Keratinocyte (primary cell): ENCODE measurements at regions not wholly inside any gene's neighbourhood (a gene's known extent, or its start where the extent isn't known, plus 50 kb on each side); places are given as distances from the start of the nearest gene placed in this dataset.

Experiments used
- DNase-seq: peaks from one replicate; pipeline ENCODE4 v3.0.0-alpha.2; 2011; ENCODE audit warnings: low read depth, missing footprints, low spot score
- FAIRE-seq: peaks from 2 replicates; lab custom pipeline; 2011; peaks lifted over from hg19 to GRCh38; lab: Jason Lieb, UNC
- H2AFZ ChIP-seq: 2 replicates; pipeline ENCODE4 v1.6.0; 2012; ENCODE audit warnings: low read length, control low read depth, inconsistent platforms; ENCODE audit not compliant: control insufficient read depth
- H3K27ac ChIP-seq: 2 replicates; pipeline ENCODE4 v1.5.1; 2011; ENCODE audit warnings: low read length; ENCODE audit not compliant: control insufficient read depth, insufficient read depth
- H3K27me3 ChIP-seq: 3 replicates; pipeline ENCODE4 v1.6.0; 2011; ENCODE audit warnings: low read length; ENCODE audit not compliant: control insufficient read depth, insufficient read depth; ENCODE audit errors: extremely low read depth
- H3K36me3 ChIP-seq, 2 experiments: 2 replicates in 1 of 2; 3 replicates in 1 of 2; pipeline ENCODE4 v1.5.1; 2011; ENCODE audit warnings: low read length in 2 of 2, mild to moderate bottlenecking in 1 of 2; ENCODE audit not compliant: control insufficient read depth in 2 of 2, insufficient read depth in 2 of 2; ENCODE audit errors: extremely low read depth in 1 of 2
- H3K4me1 ChIP-seq: 3 replicates; pipeline ENCODE4 v1.5.1; 2011; ENCODE audit warnings: low read length; ENCODE audit not compliant: control insufficient read depth, insufficient read depth; ENCODE audit errors: extremely low read depth
- H3K4me2 ChIP-seq: 3 replicates; pipeline ENCODE4 v1.6.0; 2011; ENCODE audit warnings: low read depth, low read length; ENCODE audit not compliant: control insufficient read depth, insufficient read depth; ENCODE audit errors: extremely low read depth
- H3K4me3 ChIP-seq, 3 experiments: fragments of 200-600 bp in 1 of 3; sonication (generic) in 1 of 3; 2 replicates in 2 of 3; 3 replicates in 1 of 3; pipeline ENCODE4 v1.5.1; 2011 to 2016; ENCODE audit warnings: low read length in 3 of 3, mild to moderate bottlenecking in 3 of 3, control low read depth in 2 of 3, inconsistent platforms in 1 of 3, low read depth in 1 of 3, mixed read lengths in 1 of 3, mixed run types in 1 of 3, moderate library complexity in 1 of 3; ENCODE audit not compliant: control insufficient read depth in 2 of 3, insufficient read depth in 2 of 3; ENCODE audit errors: extremely low read depth in 1 of 3
- H3K79me2 ChIP-seq: 2 replicates; pipeline ENCODE4 v1.6.0; 2012; ENCODE audit warnings: low read length; ENCODE audit not compliant: control insufficient read depth, insufficient read depth
- H3K9ac ChIP-seq: 3 replicates; pipeline ENCODE4 v1.6.0; 2011; ENCODE audit warnings: low read length; ENCODE audit not compliant: control insufficient read depth, insufficient read depth; ENCODE audit errors: extremely low read depth
- H3K9me1 ChIP-seq: 3 replicates; pipeline ENCODE4 v1.6.0; 2011; ENCODE audit warnings: low read length; ENCODE audit not compliant: control insufficient read depth, insufficient read depth; ENCODE audit errors: extremely low read depth
- H3K9me3 ChIP-seq: 2 replicates; pipeline ENCODE4 v1.5.1; 2012; ENCODE audit warnings: low read depth, low read length; ENCODE audit not compliant: control insufficient read depth
- H4K20me1 ChIP-seq: 3 replicates; pipeline ENCODE4 v1.6.0; 2011; ENCODE audit warnings: low read length; ENCODE audit not compliant: control insufficient read depth, insufficient read depth; ENCODE audit errors: extremely low read depth
- CTCF ChIP-seq, 3 experiments: IDR thresholded peaks in 1 of 3; conservative IDR thresholded peaks in 1 of 3; optimal IDR thresholded peaks in 1 of 3; 2 replicates in 2 of 3; 3 replicates in 1 of 3; pipeline versions ENCODE3 to v1.5.1; 2011; ENCODE audit warnings: low read length in 3 of 3, mild to moderate bottlenecking in 3 of 3, moderate library complexity in 2 of 3, control low read depth in 1 of 3, inconsistent platforms in 1 of 3; ENCODE audit not compliant: insufficient read depth in 2 of 3; ENCODE audit errors: extremely low read depth in 1 of 3
- EZH2 ChIP-seq: IDR thresholded peaks from one replicate; pipeline ENCODE4 v1.6.1; 2012; ENCODE audit warnings: inconsistent platforms, mild to moderate bottlenecking, low read length, moderate library complexity
- dilution Hi-C: fragments of 300-500 bp; cut with MboI; formaldehyde crosslinking; loops from one replicate; pipeline ENCODE4 v1.7.0; 2020; ENCODE audit warnings: low sequenced_read_pairs; ENCODE audit not compliant: extremely low pct_ligation_motif_present

- TF ChIP-seq EZH2 (no peak), CTCF (optimal IDR thresholded peaks at IDR 0.05 in 1 of 3, IDR thresholded peaks at IDR 0.05 in 1 of 3, conservative IDR thresholded peaks at IDR 0.05 in 1 of 3; ENCODE audit: extremely low read depth in 1 of 3, insufficient read depth in 2 of 3, low read length in 3 of 3) (no peak)
- no peaks in the 10 kb centered on the region for H3K79me2 ChIP-seq
- H4K20me1 ChIP-seq = no peaks in the 10 kb centered on the region
- H3K36me3 ChIP-seq = no peaks in the 10 kb centered on the region
- no peak overlapping the region for H3K27ac ChIP-seq
- FAIRE-seq = no peak
- dilution Hi-C loops = no loop called here
- H3K9me3 ChIP-seq = no peaks in the 10 kb centered on the region
- H3K4me3 ChIP-seq = no peak overlapping the region
- H2AFZ ChIP-seq = no peak overlapping the region
- H3K9me1 ChIP-seq = no peaks in the 10 kb centered on the region
- no peak overlapping the region for H3K9ac ChIP-seq
- no peak for DNase-seq
- no peaks in the 10 kb centered on the region for H3K4me1 ChIP-seq
- no peaks in the 10 kb centered on the region for H3K27me3 ChIP-seq
- H3K4me2 ChIP-seq = no peak overlapping the region
Observed at GRCh38 chr11:112564228-112564955, 303.7 kb upstream of the PLET1 start.

- no peak for DNase-seq
- Histone ChIP-seq H3K9me1 (no peaks in the 10 kb centered on the region), H2AFZ (no peak overlapping the region), H3K27me3 (no peaks in the 10 kb centered on the region), H3K79me2 (no peaks in the 10 kb centered on the region), H3K9ac (no peak overlapping the region), H3K4me2 (no peak overlapping the region), H3K36me3 (no peaks in the 10 kb centered on the region), H3K4me1 (no peaks in the 10 kb centered on the region), H3K4me3 (no peak overlapping the region), H4K20me1 (no peaks in the 10 kb centered on the region), H3K27ac (no peak overlapping the region), H3K9me3 (no peaks in the 10 kb centered on the region)
- dilution Hi-C loops = no loop called here
- no peak for FAIRE-seq
- no peak for TF ChIP-seq CTCF (optimal IDR thresholded peaks at IDR 0.05 in 1 of 3, IDR thresholded peaks at IDR 0.05 in 1 of 3, conservative IDR thresholded peaks at IDR 0.05 in 1 of 3; ENCODE audit: extremely low read depth in 1 of 3, insufficient read depth in 2 of 3, low read length in 3 of 3)
- TF ChIP-seq EZH2 = no peak
Observed at GRCh38 chr11:112565551-112565950, 304.9 kb upstream of the PLET1 start.
